Right lobe of liver (tissue), 6 donors: ENCODE measurements at regions not wholly inside any gene's neighbourhood (a gene's known extent, or its start where the extent isn't known, plus 50 kb on each side); places are given as distances from the start of the nearest gene placed in this dataset.

Experiments
- ATAC-seq, 4 donors: fragments of 200-7000 bp; cut with Tn5 transposase; one replicate each; pipeline ENCODE4 v1.9.1; 2020; ENCODE audit warnings: mild to moderate bottlenecking in 4 of 4, moderate library complexity in 4 of 4
- DNase-seq, 3 donors: peaks; one replicate each; pipeline ENCODE4 v3.0.0-alpha.2; 2020
- H3K27ac ChIP-seq, 3 donors: fragments of 200-600 bp; one replicate each; pipeline ENCODE4 v1.8.0; 2022
- H3K27me3 ChIP-seq, 2 donors: fragments of 200-600 bp; one replicate each; pipeline ENCODE4 v1.8.0; 2022
- H3K36me3 ChIP-seq, 4 donors: fragments of 200-600 bp; sonication (generic) in 1 of 4; one replicate each; pipeline versions ENCODE4 v1.5.1 to v1.8.0; 2017 to 2022; ENCODE audit warnings: control low read depth in 1 of 4
- H3K4me1 ChIP-seq, 4 donors: fragments of 200-600 bp; sonication (generic) in 1 of 4; one replicate each; pipeline versions ENCODE4 v1.5.1 to v1.8.0; 2017 to 2022; ENCODE audit warnings: control low read depth in 1 of 4
- H3K4me3 ChIP-seq, 3 donors: fragments of 200-600 bp; one replicate each; pipeline ENCODE4 v1.8.0; 2022
- H3K9me3 ChIP-seq, 4 donors: fragments of 200-600 bp; sonication (generic) in 1 of 4; one replicate each; pipeline versions ENCODE4 v1.5.1 to v1.8.0; 2017 to 2022; ENCODE audit warnings: control low read depth in 1 of 4
- POLR2A ChIP-seq: fragments of 450-650 bp; IDR thresholded peaks from one replicate; pipeline ENCODE4 v1.6.1; 2017; ENCODE audit warnings: antibody characterized with exemption, mild to moderate bottlenecking
- WGBS: methylation state at CpG from one replicate; pipeline ENCODE4 v1.1.6; 2018; ENCODE audit warnings: low coverage, low lambda C conversion rate; ENCODE audit not compliant: insufficient coverage; ENCODE audit errors: missing lambda C conversion rate; 5-methylcytosine and 5-hydroxymethylcytosine counted together
- intact Hi-C, 2 donors: fragments of 100-400 bp; cut with DNase I; formaldehyde crosslinking; loops; one replicate each; pipeline versions ENCODE4 v1.11.2 to v1.14.1; 2022
- TF ChIP-seq, protein P1 (sequence below), 4 donors: fragments of 200-600 bp in 3 of 4; fragments of 450-650 bp in 1 of 4; IDR thresholded peaks; one replicate each; pipeline versions ENCODE4 v1.5.1 to v1.8.0; 2016 to 2022; ENCODE audit warnings: antibody characterized with exemption in 4 of 4, mild to moderate bottlenecking in 2 of 4
- donor health status: DM: no; HTN: yes; CAD: no.
- donor health status: DM: no; HTN: no; CAD: no.
- donor health status: DM: no; HTN: no; CAD: no.
- donor health status: DM: no; HTN: yes; CAD: no.
- donor health status: DM: no; HTN: yes; CAD: no.

DNA sequence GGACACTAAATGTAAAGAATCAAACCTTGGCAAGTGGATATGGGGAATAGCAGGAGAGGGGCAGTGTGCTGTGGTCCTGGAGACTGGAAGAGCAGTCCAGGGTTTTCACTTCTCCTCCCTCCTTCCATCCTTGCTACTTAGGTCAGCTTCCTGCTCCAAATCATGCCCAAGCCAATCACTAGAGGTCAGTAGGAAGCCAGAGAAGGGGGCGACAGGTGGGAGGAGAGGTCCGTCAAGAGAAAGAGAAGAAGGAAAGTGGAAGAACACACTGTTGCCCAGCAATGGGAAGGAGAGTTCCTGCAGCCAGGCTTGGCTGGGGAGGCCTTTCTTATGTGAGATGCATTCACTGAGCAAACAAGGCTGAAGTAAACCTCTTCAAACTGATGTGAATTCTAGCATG lies 289.6 kb downstream of the DTWD2 start:
- DNase-seq (no peak), ATAC-seq (peak in 1 of 4 donors; percentile 38)
- no peaks in the 10 kb centered on the region for H3K4me1 ChIP-seq
- 23% methylated on average over 2 of the region's 2 CpGs for WGBS
- intact Hi-C loops = no loop called here
- no peaks in the 10 kb centered on the region for H3K9me3 ChIP-seq
- no peaks in the 10 kb centered on the region for H3K27me3 ChIP-seq
- TF ChIP-seq, protein P1, sequence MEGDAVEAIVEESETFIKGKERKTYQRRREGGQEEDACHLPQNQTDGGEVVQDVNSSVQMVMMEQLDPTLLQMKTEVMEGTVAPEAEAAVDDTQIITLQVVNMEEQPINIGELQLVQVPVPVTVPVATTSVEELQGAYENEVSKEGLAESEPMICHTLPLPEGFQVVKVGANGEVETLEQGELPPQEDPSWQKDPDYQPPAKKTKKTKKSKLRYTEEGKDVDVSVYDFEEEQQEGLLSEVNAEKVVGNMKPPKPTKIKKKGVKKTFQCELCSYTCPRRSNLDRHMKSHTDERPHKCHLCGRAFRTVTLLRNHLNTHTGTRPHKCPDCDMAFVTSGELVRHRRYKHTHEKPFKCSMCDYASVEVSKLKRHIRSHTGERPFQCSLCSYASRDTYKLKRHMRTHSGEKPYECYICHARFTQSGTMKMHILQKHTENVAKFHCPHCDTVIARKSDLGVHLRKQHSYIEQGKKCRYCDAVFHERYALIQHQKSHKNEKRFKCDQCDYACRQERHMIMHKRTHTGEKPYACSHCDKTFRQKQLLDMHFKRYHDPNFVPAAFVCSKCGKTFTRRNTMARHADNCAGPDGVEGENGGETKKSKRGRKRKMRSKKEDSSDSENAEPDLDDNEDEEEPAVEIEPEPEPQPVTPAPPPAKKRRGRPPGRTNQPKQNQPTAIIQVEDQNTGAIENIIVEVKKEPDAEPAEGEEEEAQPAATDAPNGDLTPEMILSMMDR (IDR thresholded peaks at IDR 0.05) = no peak
- no peak for TF ChIP-seq POLR2A
- H3K36me3 ChIP-seq = no peaks in the 10 kb centered on the region
- no peak overlapping the region for H3K27ac ChIP-seq
- H3K4me3 ChIP-seq = no peak overlapping the region

DNA sequence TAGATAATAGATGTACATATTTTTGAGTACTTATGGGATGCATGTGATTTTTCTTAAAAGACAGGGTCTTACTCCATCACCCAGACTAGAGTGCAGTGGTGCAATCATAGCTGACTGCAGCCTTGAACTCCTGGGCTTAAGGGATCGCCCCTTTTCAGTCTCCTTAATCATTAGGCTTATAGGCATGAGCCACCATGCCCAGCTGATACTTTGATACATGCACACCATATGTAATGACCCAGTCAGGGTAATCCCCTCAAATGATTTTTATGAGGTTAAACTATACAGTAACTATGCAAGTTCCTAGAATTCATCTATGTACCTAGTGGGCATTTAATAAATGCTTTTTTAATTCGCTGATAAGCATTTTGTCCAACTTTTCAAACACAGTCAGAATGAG lies 292.3 kb downstream of the DTWD2 start:
- TF ChIP-seq POLR2A = no peak
- TF ChIP-seq, protein P1 (IDR thresholded peaks at IDR 0.05) = no peak
- WGBS = 68% methylated on average over 2 of the region's 2 CpGs

DNA sequence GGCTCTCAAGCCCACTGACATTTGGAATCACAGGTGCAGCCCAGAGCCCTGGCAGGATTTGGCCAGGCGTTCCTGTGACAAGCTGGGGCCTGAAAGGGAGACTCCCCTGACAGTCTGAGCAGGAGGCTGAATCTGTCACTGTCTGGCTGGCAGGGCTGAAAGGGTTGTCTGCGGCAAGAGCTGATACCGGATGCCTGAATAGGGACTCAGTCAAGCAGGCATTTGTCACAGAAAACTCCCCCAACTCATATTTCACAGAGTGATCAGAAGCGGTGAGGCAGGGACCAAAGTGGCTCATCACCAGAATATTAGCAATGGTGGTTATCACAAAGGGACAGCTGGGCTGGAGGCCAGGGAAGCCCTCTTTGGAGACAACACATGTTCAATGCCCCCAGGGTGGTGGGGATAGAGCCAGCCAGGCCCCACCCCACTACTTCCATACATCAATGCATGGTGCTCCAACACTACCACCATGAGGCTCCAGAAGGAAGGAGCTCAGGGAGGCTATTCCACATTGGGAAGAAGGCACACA lies 295.5 kb downstream of the DTWD2 start:
- ATAC-seq (no peak), DNase-seq (peak in 1 of 3 donors; percentile 14)

More for the DNA sequence above, 292.3 kb downstream of the DTWD2 start:
- H3K27me3 ChIP-seq = no peaks in the 10 kb centered on the region
- no peaks in the 10 kb centered on the region for H3K36me3 ChIP-seq
- no peaks in the 10 kb centered on the region for H3K9me3 ChIP-seq
- no peak for DNase-seq
- no peak for ATAC-seq
- no peak overlapping the region for H3K27ac ChIP-seq
- no peak overlapping the region for H3K4me3 ChIP-seq
- no peaks in the 10 kb centered on the region for H3K4me1 ChIP-seq
- intact Hi-C loops = no loop called here

DNA sequence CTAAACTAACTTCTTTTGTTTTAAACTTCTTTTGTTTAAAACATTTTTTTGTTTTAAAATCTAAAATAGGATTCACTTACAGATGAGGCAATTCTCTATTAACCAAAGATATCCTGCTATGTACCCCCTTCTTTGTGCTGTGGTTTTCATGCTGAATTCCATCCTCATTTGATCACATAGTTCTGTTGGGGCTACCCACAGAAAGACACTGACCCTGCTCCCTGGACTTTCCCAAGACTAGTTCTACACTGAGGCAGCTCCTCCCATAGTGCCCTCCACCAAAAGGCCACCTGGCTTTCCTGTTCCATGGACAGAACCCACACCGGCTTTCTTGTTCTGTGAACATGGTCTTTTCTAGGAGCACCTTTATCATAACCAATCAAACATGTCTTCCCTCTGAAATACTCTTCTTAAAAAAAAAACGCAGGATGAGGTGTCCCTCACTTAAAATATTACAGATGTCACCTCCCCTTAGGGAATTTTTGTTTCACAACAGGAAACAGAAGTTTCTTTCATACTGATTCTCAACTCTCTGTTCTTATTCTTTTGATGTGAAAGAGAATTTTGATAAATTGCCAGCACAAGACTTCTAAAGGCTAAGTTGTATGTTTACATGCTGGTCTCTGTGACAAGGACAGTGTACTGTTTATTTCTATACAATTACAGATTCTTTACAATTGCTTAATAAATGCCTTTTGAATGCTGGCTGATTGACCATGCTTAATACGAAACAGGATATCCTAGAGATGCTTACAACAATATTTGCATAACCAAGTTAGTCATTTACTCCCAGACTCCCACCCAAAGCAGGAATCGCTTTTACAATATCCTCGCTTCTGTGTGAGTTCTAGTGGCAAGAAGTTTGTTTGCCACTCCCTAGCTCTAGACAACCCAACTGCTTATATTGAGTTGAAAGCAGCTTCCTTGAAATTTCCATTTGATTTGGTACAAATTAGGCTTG lies 300.4 kb downstream of the DTWD2 start:
- Histone ChIP-seq H3K4me1 (no peaks in the 10 kb centered on the region), H3K27ac (no peak overlapping the region), H3K27me3 (no peaks in the 10 kb centered on the region), H3K9me3 (no peaks in the 10 kb centered on the region), H3K36me3 (no peaks in the 10 kb centered on the region), H3K4me3 (no peak overlapping the region)
- TF ChIP-seq POLR2A = no peak
- TF ChIP-seq, protein P1 (IDR thresholded peaks at IDR 0.05) = no peak
- intact Hi-C loops = no loop called here
- ATAC-seq (no peak), DNase-seq (no peak)
- WGBS = 59% methylated on average over 4 of the region's 5 CpGs

More for the DNA sequence above, 295.5 kb downstream of the DTWD2 start:
- Histone ChIP-seq H3K27ac (no peak overlapping the region), H3K4me3 (no peak overlapping the region), H3K36me3 (no peaks in the 10 kb centered on the region), H3K4me1 (no peaks in the 10 kb centered on the region), H3K9me3 (no peaks in the 10 kb centered on the region), H3K27me3 (no peaks in the 10 kb centered on the region)
- WGBS = 70% methylated on average over 3 of the region's 4 CpGs
- TF ChIP-seq, protein P1 (IDR thresholded peaks at IDR 0.05) = no peak
- no peak for TF ChIP-seq POLR2A
- intact Hi-C loops = no loop called here
